ENCODE measurements at regions not wholly inside any gene's neighbourhood (a gene's known extent, or its start where the extent isn't known, plus 50 kb on each side); places are given as distances from the start of the nearest gene placed in this dataset.

DNA sequence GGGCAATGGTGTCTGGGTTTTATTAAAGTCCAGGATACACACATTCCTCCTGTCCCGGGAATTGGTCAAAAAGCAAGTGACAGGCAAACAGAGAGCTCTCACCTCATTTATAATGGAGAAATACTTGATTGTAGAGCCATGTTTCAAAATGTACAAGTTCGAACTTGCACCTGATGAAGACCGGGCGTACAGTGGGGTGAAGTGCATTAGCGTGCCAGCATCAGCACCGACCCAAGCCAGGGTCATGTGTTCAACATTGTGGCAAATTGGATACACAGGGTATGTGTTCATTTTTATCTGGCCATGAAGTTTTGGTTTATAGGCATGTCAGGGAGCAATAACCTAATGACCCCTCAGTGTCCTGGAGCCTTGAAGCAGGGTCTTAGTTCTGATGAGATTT, 472.5 kb downstream of the IRX1 start:
- TF ChIP-seq, protein P1, sequence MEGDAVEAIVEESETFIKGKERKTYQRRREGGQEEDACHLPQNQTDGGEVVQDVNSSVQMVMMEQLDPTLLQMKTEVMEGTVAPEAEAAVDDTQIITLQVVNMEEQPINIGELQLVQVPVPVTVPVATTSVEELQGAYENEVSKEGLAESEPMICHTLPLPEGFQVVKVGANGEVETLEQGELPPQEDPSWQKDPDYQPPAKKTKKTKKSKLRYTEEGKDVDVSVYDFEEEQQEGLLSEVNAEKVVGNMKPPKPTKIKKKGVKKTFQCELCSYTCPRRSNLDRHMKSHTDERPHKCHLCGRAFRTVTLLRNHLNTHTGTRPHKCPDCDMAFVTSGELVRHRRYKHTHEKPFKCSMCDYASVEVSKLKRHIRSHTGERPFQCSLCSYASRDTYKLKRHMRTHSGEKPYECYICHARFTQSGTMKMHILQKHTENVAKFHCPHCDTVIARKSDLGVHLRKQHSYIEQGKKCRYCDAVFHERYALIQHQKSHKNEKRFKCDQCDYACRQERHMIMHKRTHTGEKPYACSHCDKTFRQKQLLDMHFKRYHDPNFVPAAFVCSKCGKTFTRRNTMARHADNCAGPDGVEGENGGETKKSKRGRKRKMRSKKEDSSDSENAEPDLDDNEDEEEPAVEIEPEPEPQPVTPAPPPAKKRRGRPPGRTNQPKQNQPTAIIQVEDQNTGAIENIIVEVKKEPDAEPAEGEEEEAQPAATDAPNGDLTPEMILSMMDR (conservative IDR thresholded peaks at IDR 0.05; ENCODE audit: low read depth in 2 of 2), result no peak
- TF ChIP-seq POLR2AphosphoS5 (IDR thresholded peaks at IDR 0.05; ENCODE audit: low read depth), result no peak
- no peak for TF ChIP-seq EZH2 (IDR thresholded peaks at IDR 0.05; ENCODE audit: low read depth, unreplicated experiment)

All from GM23338 (cell line).